GM21737 (cell line): ENCODE measurements at regions not wholly inside any gene's neighbourhood (a gene's known extent, or its start where the extent isn't known, plus 50 kb on each side); places are given as distances from the start of the nearest gene placed in this dataset.
"Not testable (repeated sequence)": the region's sequence is repeated elsewhere in the genome, so short reads cannot be mapped to it uniquely, and the experiment has no call there.

Experiments
- ATAC-seq: cut with Tn5 transposase; IDR thresholded peaks from one replicate; pipeline ENCODE4 v1.9.1; 2021; ENCODE audit warnings: mild to moderate bottlenecking, moderate library complexity; ENCODE audit not compliant: unreplicated experiment

DNA sequence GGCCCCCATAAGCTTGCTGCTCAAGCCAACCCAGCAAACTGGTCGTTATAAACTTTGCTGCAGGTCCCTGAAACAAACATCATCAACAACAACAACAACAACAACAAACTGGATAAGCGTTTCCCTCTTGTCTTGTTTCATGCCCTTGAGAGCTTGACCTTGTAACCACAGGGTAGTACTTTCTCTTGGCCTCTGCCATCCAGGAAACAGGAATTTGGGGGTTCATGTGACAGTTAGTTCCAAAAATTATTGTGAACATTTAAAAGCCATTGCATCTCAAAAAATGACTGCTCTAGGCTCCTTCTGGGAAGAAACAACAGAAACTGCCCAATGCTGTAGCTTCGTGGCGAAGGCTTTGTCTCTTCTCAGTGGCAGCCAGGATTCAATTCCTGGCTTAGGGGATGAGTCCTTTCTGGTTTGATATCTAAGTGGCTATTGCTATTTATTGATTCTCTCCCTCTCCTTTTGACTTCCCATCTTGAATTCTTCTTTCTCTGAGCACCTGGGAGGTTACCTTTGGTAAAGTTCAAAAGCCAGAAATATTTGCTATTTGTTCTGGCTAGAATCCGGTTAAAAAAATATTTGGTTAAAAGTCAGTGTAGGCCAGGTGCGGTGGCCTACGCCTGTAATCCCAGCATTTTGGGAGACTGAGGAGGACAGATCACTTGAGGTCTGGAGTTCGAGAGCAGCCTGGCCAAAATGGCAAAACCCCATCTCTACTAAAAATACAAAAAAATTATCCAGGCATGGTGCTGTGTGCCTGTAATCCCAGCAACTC lies 52.0 kb upstream of the CPM start:
- ATAC-seq = no peak

DNA sequence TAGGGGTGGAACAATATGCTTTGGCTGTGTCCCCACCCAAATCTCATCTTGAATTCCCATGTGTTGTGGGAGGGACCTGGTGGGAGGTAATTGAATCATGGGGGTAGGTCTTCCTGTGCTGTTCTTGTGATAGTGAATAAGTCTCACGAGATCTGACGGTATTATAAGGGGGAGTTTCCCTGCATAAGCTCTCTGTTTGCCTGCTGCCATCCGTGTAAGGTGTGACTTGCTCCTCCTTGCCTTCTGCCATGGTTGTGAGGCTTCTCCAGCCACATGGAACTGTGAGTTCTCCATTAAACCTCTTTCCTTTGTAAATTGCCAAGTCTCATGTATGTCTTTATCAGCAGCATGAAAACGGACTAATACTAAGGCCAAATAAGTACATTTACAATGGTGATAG lies 64.6 kb upstream of the CPM start:
- ATAC-seq = not testable (repeated sequence)

DNA sequence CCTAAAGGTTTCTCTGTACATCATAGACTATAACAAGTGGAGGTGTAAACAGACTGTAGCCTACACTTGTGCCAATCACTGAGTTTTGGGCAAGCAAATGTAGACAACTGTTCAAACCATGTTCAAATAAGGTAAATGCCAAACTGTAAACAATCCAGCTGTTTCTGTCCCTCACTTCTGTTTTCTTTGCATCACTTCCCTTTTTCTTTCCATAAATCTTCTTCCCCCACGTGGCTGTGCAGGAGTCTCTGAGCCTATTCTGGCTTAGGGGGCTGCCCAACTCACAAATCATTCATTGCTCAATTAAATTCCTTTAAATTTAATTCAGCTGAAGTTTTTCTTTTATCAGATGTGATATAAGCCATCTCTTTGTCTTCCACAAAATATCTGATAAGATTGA lies 65.1 kb upstream of the CPM start:
- no peak for ATAC-seq

DNA sequence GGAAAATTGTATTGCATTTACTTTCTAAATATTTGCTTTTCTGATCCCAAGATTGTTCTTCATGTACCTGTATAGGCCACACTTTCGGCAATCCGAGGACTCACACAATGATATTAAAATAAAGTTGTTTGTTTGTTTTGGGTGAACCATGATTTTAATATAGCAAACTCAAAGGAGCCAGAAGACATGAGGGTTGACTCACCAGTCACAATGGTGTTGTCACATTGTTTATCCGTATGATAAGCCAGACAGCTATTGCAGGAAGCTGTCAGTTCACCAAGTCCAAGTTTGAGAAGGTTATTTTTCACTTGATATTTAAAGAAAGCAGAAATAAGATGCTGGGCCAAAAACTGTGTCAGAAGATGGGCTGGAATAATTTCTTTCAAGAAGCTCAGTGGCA lies 67.1 kb upstream of the CPM start:
- no peak for ATAC-seq

DNA sequence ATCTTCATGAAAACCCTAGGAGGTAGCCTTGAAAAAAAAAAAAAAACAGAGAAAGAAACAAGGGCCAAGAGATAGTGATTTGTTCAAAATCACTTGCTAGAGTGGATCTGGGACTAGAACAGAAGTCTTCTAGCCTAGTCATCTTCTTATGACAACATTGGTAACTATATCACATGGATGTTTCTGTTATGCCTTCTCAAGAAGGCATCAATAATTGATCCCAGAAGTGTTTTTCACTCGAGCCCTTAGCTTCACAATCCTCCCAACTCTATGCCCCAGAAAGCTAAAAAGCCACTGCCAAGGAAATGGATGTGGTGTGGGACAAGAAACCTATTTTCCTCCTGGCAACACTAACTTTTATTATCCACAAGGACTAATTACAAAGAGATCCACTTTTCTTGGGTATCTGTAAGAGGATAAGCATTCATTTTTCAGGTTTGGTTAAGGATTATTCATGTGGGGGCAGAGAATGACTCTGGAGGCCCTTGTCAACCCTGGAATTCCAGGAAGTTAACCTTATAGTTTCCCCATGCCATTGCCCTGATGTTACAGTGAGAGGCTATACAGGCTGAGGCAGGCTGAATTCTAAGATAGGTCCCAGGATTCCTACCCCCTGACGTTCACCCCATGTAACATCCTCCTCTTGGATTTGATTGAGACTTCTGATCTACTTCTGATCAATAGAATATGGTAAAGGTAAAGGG lies 67.7 kb upstream of the CPM start:
- no peak for ATAC-seq

DNA sequence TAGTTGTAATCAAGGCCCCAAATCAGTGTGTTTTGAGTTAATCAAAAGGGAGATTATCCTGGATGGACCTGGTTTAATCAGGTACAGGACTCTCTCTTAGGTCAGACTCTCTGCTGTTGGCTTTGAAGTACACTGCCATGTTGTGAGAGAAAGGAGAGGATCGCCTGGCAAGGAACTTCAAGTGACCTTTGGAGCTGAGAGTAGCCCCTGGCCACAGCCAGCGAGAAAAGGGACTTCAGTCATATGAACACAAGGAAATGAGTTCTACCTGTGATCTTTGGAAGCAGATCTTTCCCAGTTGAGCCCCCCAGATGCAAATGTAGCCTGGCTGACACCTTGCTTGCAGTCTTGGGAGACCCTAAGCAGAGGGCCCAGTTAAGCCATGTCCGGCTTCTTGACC lies 68.3 kb upstream of the CPM start:
- no peak for ATAC-seq

DNA sequence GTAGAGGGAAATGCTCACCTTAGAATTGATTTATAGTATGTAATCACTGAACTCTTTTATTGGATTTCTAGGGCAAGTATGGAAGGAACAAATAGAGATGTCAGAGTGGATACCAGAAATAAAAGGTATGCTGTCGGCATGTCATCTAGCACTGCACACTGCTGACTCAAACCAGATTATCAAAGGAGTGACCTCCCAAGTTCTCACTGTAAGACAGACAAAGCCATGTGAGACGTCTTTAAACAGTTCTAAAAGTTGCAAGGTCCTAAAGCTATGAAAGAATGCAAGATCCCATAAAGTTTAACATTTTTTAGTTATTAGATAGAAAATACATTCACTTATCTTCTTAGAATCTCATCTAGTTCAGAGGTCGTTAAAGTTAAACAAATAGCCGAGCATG lies 70.0 kb upstream of the CPM start:
- no peak for ATAC-seq

DNA sequence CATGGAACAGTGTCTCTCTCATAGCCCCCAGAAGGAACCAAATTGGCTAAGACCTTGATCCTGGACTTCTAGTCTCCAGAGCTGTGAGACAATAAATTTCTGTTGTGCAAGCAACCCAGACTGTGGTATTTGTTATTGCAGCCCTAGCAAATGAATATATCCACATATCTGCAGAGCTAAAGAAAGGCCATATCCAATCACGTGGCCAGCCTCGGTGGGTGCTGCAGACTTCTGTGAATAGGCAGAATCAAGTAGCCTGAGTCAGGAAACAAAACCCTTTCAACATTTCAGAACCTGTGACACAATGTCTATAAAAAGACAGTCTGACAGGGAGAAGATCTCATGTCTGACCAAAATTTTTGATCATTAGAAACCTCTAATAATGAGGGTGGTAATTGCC lies 71.0 kb upstream of the CPM start:
- no peak for ATAC-seq

DNA sequence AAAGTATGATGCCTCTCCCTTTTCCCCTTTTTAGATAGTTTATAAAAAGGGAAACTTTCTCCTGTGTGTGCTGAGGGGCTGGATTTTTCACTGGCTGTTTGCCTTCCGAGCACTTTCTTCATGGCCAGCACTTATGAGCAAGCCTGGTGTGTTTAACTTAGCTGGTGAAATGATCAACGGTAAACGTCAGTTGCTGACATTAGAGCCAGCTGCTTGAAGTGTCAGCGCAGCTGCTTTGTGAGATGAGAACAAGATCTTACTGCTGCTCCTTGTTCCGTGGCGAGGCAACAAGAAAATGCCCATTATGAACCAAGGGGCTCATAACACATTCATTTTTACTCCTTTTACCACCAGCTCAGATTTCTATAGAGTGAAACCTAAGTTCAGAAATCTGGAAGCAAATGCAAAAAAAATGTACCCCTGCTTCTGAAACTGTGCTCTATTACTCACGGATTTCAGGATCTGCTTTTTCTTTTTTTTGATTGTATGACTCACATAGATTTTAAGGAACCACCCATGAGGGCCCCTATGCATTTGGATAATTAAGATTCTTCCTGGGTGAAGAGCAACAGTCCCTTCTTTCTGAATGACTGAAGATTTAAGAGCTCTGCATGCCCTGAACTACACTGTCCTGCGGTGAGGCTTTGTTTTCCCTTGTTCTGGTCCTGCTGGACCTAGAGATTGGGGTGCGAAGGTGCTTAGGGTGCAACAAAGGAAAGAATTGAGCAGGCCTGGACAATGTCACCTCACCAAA lies 74.3 kb upstream of the CPM start:
- ATAC-seq = no peak

DNA sequence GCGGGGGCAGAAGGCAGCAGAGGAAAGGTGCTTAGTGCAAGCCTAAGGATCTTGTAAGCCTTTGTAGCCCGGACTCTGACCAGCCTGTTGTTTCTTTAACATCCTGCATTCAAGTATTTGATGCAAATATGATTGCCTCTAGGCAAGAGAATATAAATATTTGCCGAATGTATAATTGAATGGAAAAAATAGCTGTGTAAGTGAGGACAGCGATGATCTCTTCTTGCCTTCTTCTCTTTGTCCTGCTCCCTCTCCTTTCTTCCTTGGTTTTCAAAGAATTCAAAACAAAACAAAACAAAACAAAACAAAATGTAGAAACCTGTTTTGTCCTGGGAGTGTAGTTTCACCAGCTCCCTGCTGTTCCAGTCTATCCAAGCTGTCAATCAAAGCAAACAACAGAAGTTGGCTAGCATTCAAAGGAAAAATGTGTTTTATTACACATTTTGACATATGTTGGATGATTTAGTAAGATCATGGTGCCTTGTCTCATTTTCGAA lies 74.9 kb upstream of the CPM start:
- no peak for ATAC-seq

DNA sequence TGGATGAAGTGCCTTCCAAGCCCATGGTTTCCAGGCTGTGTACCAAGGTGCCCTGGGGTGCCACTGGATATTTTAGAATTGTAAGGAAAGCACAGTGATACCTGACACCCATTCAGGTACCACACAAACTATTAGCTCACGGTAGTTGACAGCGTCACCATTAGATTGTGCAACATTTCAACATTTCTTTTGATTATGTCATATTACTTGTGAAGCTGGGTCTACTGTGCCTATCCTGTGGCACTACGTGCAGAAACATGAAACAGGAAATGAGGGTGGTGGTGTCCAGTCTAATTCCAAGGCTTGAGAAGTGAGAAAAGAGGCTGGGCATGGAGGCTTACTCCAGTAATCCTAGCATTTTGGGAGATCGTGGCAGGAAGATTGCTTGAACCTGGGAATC lies 75.5 kb upstream of the CPM start:
- ATAC-seq = no peak

DNA sequence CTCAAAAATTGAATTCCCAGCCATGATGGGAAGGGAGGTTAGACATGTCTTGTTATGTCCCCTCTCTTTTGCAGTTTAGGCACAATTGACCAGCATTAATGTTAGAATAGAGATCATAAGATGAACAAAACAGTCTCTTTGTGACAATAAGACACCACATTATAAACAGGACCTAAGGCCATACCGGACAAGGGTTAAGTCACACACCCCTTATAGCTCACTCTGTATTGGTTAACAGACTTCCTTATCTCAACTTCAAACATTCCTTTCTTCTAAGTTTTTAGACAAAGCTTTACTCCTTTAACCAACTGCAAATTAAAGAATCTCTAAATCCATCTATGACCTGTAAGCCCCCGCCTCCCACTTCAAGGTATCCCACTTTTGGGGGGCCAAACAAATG lies 81.1 kb upstream of the CPM start:
- no peak for ATAC-seq

DNA sequence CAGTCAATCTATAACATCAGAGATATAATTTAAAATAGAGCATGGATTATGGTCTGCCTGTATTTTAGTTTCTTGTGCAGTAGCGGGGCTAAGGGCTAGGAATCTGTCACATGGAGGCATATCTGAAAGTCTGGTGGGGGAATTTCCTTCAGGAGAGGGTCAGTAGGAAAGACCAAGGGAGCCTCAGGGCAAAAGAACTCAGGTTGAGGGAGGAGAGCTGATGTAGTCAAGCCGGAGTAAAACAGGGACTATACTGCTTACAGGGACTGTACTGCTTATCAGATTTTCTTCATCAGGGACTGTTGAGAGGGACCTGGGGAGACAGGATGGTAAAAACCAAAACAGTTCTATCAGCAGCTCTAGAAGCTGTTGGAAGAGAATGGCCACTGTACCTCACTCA lies 82.0 kb upstream of the CPM start:
- ATAC-seq = no peak

DNA sequence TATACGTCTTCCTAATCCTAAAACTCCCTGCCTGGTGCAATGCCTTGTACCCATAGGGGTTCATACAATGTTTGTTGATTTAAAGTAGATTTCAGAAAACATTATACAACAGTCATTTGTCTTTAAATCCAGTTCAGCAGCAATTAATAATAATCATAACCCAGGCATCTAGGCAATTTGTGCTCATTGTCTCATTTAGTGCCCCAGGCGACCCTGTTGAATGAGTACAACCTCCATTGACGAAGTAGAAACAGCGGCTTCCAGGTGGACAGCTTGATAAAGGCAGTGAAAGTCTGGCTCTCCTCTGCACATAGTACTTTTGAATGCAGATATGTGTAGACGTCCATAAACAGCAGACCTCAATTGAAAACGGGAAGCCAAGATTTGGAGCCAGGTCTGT lies 82.9 kb upstream of the CPM start:
- ATAC-seq = no peak

DNA sequence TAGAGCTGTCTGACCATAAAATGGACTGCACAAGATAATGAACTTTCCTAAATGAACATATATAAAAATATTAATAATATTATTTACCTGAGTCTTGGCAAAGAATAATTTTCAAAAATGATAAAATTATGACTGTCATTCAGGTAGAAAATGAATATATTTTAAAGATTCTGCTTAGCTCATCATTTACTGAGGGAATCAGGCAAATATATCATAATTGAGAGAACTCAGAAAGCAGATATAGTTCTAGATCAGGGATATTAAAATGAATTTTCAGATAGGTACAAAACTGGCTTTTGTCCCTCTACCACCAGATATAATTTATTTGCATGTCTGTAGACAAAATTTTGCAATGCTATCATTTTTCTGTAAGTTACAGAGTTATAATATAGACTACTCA lies 86.1 kb upstream of the CPM start:
- ATAC-seq = no peak

DNA sequence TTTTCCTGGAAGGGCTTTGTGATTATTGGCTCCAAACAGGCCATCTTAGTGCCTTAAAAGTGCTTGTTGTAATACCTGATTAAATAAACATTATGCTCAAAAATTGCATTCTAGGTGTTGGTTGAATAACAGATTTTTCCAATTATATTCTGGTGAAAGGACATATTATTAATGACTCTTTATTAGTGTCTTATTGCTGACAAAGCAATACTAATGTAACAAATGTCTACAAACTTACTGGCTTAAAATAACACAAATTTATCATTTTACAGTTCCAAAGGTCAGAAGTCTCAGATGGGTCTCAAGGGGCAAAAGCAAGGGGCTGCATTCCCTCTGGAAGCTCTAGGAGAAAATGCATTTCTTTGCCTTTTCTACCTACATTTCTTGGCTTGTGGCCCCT lies 86.9 kb upstream of the CPM start:
- no peak for ATAC-seq

DNA sequence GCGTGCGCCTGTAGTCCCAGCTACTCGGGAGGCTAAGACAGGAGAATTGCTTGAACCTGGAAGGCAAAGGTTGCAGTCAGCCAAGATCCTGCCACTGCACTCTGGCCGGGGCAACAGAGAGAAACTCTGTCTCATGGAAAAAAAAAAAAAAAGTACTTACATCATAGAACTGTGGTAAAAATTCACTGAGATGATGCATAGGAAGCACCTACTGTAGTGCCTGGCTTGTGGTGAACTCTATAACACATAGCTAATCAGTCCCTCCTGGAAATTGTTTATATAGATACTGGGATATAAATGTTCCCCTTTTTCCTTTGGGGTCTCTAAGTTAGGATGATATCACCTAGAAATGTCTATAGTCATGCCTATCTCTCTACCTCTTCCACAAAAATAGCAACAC lies 89.7 kb upstream of the CPM start:
- ATAC-seq = no peak

DNA sequence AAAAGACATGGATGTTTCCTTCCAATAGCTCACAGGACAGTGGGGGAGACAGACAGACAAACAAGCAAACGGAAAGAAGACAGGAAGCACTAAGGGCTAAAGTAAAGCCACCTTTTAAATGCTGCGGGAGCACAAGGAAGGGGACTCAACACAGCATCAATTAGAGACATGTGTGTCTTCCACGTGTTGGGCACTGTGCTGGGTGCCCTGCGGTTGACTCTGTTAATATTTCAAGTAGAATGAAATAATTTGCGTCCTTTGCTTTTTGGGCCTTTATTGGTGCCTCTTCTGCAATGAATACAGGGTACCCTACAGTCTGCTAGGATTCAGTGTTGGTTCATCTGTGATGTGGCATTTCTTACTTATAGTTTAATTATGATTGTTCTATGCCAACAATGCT lies 90.9 kb upstream of the CPM start:
- ATAC-seq = no peak

DNA sequence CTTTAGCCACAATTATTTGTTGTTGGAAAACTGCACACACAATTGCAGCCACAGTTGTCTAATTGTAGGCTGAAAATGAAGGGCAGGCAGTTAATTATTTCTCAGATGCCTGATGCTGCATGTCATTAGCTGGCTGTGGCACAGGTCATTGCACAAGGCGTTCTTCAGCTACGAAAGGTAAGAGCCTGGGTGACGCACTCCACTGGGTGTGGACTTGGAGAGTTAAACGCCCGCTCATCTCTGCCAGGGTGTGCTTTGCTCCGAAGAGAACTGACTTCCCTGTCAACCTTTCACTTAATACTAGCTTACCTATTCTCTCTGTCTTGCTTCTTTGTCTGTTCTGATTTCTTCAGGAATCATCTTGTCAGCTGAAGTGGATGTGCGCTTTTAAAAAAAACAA lies 91.4 kb upstream of the CPM start:
- no peak for ATAC-seq

DNA sequence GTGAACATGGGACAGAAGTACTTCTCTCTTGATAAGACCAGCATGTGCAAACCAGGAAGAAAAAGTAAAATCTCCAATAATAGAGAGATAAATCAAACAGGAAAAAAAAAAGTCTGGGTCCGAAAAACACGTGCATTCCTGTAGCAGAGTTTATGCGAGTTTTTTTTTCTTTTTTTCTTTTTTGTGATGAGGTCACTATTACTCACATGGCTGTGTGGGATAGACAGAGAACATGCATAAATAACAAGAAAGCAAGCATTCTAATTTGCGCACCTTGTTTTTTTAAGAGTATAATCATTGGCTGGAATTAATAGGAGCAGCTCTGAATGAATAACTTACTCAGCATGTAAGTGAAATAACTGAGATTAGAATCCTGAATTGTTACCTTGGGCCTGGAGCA lies 91.9 kb upstream of the CPM start:
- ATAC-seq = no peak

DNA sequence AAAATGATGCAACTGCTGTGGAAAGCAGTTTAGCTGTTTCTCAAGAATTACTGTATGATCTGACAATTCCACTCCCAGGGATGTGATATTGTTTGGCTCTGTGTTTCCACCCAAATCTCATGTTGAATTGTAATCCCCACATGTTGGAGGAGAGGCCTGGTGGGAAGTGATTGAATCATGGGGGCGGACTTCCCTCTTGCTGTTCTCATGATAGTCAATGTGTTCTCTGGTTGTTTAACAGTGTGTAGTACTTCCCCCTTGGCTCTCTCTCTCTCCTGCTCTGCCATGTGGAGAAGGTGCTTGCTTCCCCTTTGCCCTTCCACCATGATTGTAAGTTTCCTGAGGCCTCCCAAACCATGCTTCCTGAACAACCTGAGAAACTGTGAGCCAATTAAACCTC lies 93.4 kb upstream of the CPM start:
- ATAC-seq = no peak

DNA sequence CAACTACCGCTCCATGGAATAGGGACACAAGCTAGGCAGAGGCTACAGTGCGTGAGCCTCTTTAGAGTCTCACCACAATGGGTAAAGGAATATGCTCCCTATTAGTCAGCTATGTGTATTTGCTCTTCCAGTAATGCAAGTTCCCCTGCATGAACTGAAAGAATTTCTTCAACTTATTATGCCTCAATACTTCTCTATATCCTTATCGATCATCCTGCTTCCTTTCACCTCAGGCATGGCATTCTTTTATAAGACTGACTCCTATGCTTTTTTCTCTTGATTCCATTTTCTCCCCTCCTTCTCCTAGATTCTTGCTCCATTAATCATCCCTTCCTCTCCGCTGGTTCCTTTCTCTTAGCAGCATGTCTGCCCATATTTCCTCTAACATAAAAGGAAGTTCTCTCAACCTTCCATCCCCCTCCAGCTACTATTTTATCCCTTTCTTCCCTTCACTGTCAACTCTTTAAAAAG lies 94.5 kb upstream of the CPM start:
- ATAC-seq = no peak
